ENCODE measurements at regions not wholly inside any gene's neighbourhood (a gene's known extent, or its start where the extent isn't known, plus 50 kb on each side); places are given as distances from the start of the nearest gene placed in this dataset.

- TF ChIP-seq ZNF121 (CRISPR knock-in tag; IDR thresholded peaks at IDR 0.05) (no peak), MAX (CRISPR knock-in tag; IDR thresholded peaks at IDR 0.05) (no peak), E2F5 (CRISPR knock-in tag; IDR thresholded peaks at IDR 0.05) (no peak)
Measured at GRCh38 chr9:117784996-117785395, 80.8 kb downstream of the TLR4 start.

Measured in WTC11 (cell line).